Gastroesophageal sphincter (tissue), 3 donors: ENCODE measurements at regions not wholly inside any gene's neighbourhood (a gene's known extent, or its start where the extent isn't known, plus 50 kb on each side); places are given as distances from the start of the nearest gene placed in this dataset.

Experiments
- CTCF ChIP-seq, 4 experiments: fragments of 200-600 bp in 2 of 4; fragments of 450-650 bp in 2 of 4; sonication (generic) in 1 of 4; IDR thresholded peaks; one replicate each; pipeline ENCODE4 v1.5.1; 2017 to 2019; ENCODE audit warnings: antibody characterized with exemption in 4 of 4, mild to moderate bottlenecking in 2 of 4, moderate library complexity in 2 of 4
- EP300 ChIP-seq: sonication (generic); formaldehyde crosslinking; IDR thresholded peaks from one replicate; pipeline ENCODE4 v1.6.1; 2017; ENCODE audit warnings: antibody characterized with exemption, mild to moderate bottlenecking
- POLR2A ChIP-seq, 2 donors: fragments of 450-650 bp; IDR thresholded peaks; one replicate each; pipeline ENCODE4 v1.6.1; 2017; ENCODE audit warnings: antibody characterized with exemption in 2 of 2, mild to moderate bottlenecking in 2 of 2, moderate library complexity in 1 of 2
- POLR2AphosphoS5 ChIP-seq: sonication (generic); formaldehyde crosslinking; IDR thresholded peaks from one replicate; pipeline ENCODE4 v1.6.1; 2017; ENCODE audit warnings: antibody characterized with exemption

DNA sequence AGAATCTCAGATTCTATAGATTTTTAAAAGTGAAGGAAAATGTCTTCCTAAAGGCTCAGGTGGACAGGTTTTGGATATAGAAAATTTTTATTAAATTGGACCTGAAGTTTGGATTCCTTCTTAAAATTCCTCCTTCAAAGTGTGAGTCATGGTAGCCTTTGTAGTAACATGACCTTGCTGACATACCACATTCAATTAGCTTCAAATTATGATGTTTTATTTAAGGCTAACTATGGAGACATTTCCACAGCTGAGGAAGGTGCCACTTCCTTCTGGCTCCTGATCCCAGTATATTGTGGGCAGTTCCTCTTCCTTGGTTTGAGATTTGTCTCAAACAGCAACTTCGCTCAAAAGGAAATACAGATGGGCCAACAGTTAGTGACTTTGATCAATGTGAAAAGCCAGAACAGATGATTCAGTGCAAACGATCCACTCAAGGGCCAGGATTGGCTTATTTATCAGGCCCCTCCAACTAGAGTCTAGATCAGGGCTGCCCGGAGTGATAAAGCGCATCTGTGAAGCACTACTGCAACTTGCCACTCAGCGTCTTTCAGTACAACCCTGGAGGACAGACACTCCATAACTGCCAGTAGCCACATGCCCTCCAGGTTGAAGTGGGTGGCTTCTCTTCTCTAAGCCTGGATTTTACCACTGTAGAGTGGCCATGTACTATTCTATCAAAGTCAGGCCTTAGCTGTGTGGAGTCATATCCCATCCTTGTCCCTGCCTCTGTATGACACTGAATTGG, 573.5 kb downstream of the KIF20B start:
- TF ChIP-seq CTCF (IDR thresholded peaks at IDR 0.05), result no peak
- no peak for TF ChIP-seq POLR2A (IDR thresholded peaks at IDR 0.05)
- TF ChIP-seq POLR2AphosphoS5, result no peak
- no peak for TF ChIP-seq EP300
